Suprapubic skin (tissue), 4 donors: ENCODE measurements at regions not wholly inside any gene's neighbourhood (a gene's known extent, or its start where the extent isn't known, plus 50 kb on each side); places are given as distances from the start of the nearest gene placed in this dataset.

Source experiments
- DNase-seq, 2 donors: peaks; one replicate each; pipeline ENCODE4 v3.0.0-alpha.2; 2019; ENCODE audit warnings: low spot score in 2 of 2
- H3K27ac ChIP-seq: fragments of 200-600 bp; sonication (generic); one replicate; pipeline ENCODE4 v1.5.1; 2019
- H3K27me3 ChIP-seq: fragments of 200-600 bp; sonication (generic); one replicate; pipeline ENCODE4 v1.5.1; 2019
- H3K36me3 ChIP-seq: fragments of 200-600 bp; sonication (generic); one replicate; pipeline ENCODE4 v1.5.1; 2019
- H3K4me1 ChIP-seq: fragments of 200-600 bp; sonication (generic); one replicate; pipeline ENCODE4 v1.5.1; 2019
- H3K4me3 ChIP-seq: fragments of 200-600 bp; sonication (generic); one replicate; pipeline ENCODE4 v1.5.1; 2019; ENCODE audit warnings: mild to moderate bottlenecking
- H3K9me3 ChIP-seq: fragments of 200-600 bp; sonication (generic); one replicate; pipeline ENCODE4 v1.5.1; 2019
- EP300 ChIP-seq: sonication (generic); formaldehyde crosslinking; IDR thresholded peaks from one replicate; pipeline ENCODE4 v1.6.1; 2017; ENCODE audit warnings: antibody characterized with exemption
- POLR2A ChIP-seq, 2 donors: fragments of 450-650 bp; IDR thresholded peaks; one replicate each; pipeline ENCODE4 v1.6.1; 2017; ENCODE audit warnings: antibody characterized with exemption in 2 of 2, mild to moderate bottlenecking in 2 of 2, moderate library complexity in 2 of 2
- POLR2AphosphoS5 ChIP-seq, 3 donors: sonication (generic); formaldehyde crosslinking; IDR thresholded peaks; one replicate each; pipeline ENCODE4 v1.6.1; 2017; ENCODE audit warnings: antibody characterized with exemption in 3 of 3
- WGBS: methylation state at CpG from one replicate; pipeline ENCODE4 v1.1.5; 2018; 5-methylcytosine and 5-hydroxymethylcytosine counted together
- TF ChIP-seq, protein P1 (sequence below), 2 donors: fragments of 200-600 bp in 1 of 2; fragments of 450-650 bp in 1 of 2; sonication (generic) in 1 of 2; IDR thresholded peaks; one replicate each; pipeline ENCODE4 v1.5.1; 2016 to 2019; ENCODE audit warnings: antibody characterized with exemption in 2 of 2, mild to moderate bottlenecking in 1 of 2, moderate library complexity in 1 of 2

DNA sequence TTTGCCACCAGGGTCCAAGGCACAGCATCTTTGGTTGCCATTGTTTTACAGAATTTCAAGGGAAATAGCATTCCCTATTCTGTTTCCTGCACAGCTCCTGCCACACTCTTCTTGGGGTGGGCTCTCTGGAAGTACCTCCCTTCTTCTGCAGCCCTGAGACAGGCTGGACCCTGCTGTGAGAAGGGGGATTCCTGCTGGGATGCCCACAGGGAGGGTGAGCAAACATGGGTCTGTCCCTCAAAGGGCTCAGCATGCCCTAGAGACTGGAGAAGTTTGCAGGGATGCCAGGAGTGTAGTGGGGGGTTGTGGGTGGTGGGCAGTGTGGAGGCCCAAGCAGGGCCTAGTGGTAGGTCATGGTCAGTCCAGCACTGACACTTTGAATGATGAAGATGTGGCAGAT lies 222.2 kb upstream of the GPR26 start:
- H3K27me3 ChIP-seq: peaks cover 14% of the 10 kb centered on the region
- no peaks in the 10 kb centered on the region for H3K36me3 ChIP-seq
- no peaks in the 10 kb centered on the region for H3K9me3 ChIP-seq
- no peak overlapping the region for H3K4me3 ChIP-seq
- H3K27ac ChIP-seq: no peak overlapping the region
- no peaks in the 10 kb centered on the region for H3K4me1 ChIP-seq
- DNase-seq: no peak
- TF ChIP-seq POLR2AphosphoS5 (IDR thresholded peaks at IDR 0.05): no peak
- no peak for TF ChIP-seq EP300
- no peak for TF ChIP-seq POLR2A (IDR thresholded peaks at IDR 0.05)
- TF ChIP-seq, protein P1, sequence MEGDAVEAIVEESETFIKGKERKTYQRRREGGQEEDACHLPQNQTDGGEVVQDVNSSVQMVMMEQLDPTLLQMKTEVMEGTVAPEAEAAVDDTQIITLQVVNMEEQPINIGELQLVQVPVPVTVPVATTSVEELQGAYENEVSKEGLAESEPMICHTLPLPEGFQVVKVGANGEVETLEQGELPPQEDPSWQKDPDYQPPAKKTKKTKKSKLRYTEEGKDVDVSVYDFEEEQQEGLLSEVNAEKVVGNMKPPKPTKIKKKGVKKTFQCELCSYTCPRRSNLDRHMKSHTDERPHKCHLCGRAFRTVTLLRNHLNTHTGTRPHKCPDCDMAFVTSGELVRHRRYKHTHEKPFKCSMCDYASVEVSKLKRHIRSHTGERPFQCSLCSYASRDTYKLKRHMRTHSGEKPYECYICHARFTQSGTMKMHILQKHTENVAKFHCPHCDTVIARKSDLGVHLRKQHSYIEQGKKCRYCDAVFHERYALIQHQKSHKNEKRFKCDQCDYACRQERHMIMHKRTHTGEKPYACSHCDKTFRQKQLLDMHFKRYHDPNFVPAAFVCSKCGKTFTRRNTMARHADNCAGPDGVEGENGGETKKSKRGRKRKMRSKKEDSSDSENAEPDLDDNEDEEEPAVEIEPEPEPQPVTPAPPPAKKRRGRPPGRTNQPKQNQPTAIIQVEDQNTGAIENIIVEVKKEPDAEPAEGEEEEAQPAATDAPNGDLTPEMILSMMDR (IDR thresholded peaks at IDR 0.05): no peak

- no peaks in the 10 kb centered on the region for H3K4me1 ChIP-seq
- H3K36me3 ChIP-seq: no peaks in the 10 kb centered on the region
- peaks cover 7% of the 10 kb centered on the region for H3K27me3 ChIP-seq
- no peak for DNase-seq
- no peak overlapping the region for H3K27ac ChIP-seq
- H3K9me3 ChIP-seq: no peaks in the 10 kb centered on the region
- H3K4me3 ChIP-seq: no peak overlapping the region
- TF ChIP-seq, protein P1 (IDR thresholded peaks at IDR 0.05): no peak
- TF ChIP-seq POLR2A (IDR thresholded peaks at IDR 0.05) (no peak), POLR2AphosphoS5 (IDR thresholded peaks at IDR 0.05) (no peak), EP300 (no peak)
- WGBS: 87% methylated on average over 3 of the region's 8 CpGs
Observed at GRCh38 chr10:123445261-123445775, 220.8 kb upstream of the GPR26 start.

GRCh38 chr10:123446449-123447156 lies 219.6 kb upstream of the GPR26 start:
- no peak for DNase-seq
- 72% methylated on average over 10 of the region's 10 CpGs for WGBS
- TF ChIP-seq EP300 (no peak), POLR2AphosphoS5 (IDR thresholded peaks at IDR 0.05) (no peak), POLR2A (IDR thresholded peaks at IDR 0.05) (no peak)
- TF ChIP-seq, protein P1 (IDR thresholded peaks at IDR 0.05): no peak
- Histone ChIP-seq H3K27me3 (peaks cover 16% of the 10 kb centered on the region), H3K4me1 (no peaks in the 10 kb centered on the region), H3K4me3 (no peak overlapping the region), H3K9me3 (no peaks in the 10 kb centered on the region), H3K27ac (no peak overlapping the region), H3K36me3 (no peaks in the 10 kb centered on the region)

DNA sequence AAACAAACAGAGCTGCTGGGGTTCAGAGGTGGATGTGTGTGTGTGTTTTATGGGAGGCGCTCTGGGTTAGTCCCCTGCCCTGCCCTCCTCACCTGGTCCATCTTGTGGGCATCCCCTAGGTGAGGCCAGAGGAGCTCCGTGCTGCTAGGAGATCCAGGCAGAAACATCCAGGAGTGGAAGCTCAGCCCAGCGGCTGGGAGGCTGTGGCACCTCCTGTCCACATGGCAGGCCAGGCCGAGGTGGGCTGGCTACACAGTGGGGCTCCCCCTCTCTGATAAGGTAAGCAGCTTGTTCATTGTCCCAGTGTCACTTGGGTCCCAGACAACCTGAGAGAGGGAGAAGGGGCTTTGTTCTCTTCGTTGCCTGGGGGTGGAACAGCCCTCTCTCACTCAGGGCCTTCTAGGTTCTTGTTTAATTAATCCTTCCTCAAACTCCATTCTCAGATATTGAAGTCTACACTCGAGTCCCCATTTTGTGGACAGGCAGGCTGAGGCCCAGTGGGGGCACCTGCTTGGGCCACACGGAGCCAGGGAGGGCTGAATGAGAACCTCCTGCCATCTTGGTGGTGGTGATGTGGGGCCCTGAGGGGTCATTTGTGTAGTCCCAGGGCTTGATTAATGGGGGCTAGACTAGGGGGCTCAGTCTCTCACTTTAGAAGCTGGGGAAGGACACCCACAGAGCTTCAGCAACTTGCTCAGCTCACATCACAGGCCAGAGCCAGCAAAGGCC lies 216.8 kb upstream of the GPR26 start:
- no peaks in the 10 kb centered on the region for H3K4me1 ChIP-seq
- H3K36me3 ChIP-seq: no peaks in the 10 kb centered on the region
- H3K27ac ChIP-seq: no peak overlapping the region
- WGBS: 77% methylated on average over 5 of the region's 7 CpGs
- DNase-seq: no peak
- no peaks in the 10 kb centered on the region for H3K9me3 ChIP-seq
- TF ChIP-seq, protein P1 (IDR thresholded peaks at IDR 0.05): no peak
- no peak for TF ChIP-seq POLR2A (IDR thresholded peaks at IDR 0.05)
- TF ChIP-seq EP300: no peak
- no peak for TF ChIP-seq POLR2AphosphoS5 (IDR thresholded peaks at IDR 0.05)
- no peak overlapping the region for H3K4me3 ChIP-seq
- H3K27me3 ChIP-seq: peaks cover 25% of the 10 kb centered on the region

GRCh38 chr10:123450956-123451605 lies 215.1 kb upstream of the GPR26 start:
- H3K36me3 ChIP-seq: no peaks in the 10 kb centered on the region
- peaks cover 28% of the 10 kb centered on the region for H3K27me3 ChIP-seq
- DNase-seq: no peak
- no peak overlapping the region for H3K27ac ChIP-seq
- no peaks in the 10 kb centered on the region for H3K9me3 ChIP-seq
- TF ChIP-seq, protein P1 (IDR thresholded peaks at IDR 0.05): no peak
- TF ChIP-seq POLR2AphosphoS5 (IDR thresholded peaks at IDR 0.05) (no peak), EP300 (no peak), POLR2A (IDR thresholded peaks at IDR 0.05) (no peak)
- H3K4me3 ChIP-seq: no peak overlapping the region
- 64% methylated on average over 14 of the region's 14 CpGs for WGBS
- no peaks in the 10 kb centered on the region for H3K4me1 ChIP-seq
